PC-9 (cell line): ENCODE measurements at regions not wholly inside any gene's neighbourhood (a gene's known extent, or its start where the extent isn't known, plus 50 kb on each side); places are given as distances from the start of the nearest gene placed in this dataset.

Experiments used
- BruUV-seq: library from RNA; stranded (reverse); fragments of 400-500 nt; replicated peaks from 2 replicates; lab custom pipeline; 2021; lab: Mats Ljungman, UMichigan
- CTCF ChIA-PET: fragments of 300-600 bp; sonication (Branson Sonifier 250); formaldehyde crosslinking; loops from one replicate; lab custom pipeline; 2022; ENCODE audit warnings: antibody characterized with exemption; lab: Charles Lee
- POLR2A ChIA-PET: fragments of 300-600 bp; sonication (Branson Sonifier 250); formaldehyde crosslinking; loops from one replicate; lab custom pipeline; 2022; ENCODE audit warnings: antibody characterized with exemption; ENCODE audit not compliant: unreplicated experiment; lab: Charles Lee
- DNase-seq, 2 experiments: peaks; one replicate each; pipeline versions ENCODE4 v3.0.0 to v3.0.0-alpha.2; 2015 to 2022; ENCODE audit warnings: mixed read lengths in 1 of 2
- H2AFZ ChIP-seq: fragments of 200-600 bp; sonication (generic); 2 replicates; pipeline ENCODE4 v1.8.1; 2017; ENCODE audit warnings: antibody characterized with exemption
- H3F3A ChIP-seq: fragments of 200-600 bp; sonication (generic); 2 replicates; pipeline ENCODE4 v1.8.1; 2017; ENCODE audit warnings: antibody characterized with exemption, mild to moderate bottlenecking, low read depth; ENCODE audit not compliant: insufficient read depth
- H3K27ac ChIP-seq: fragments of 200-600 bp; sonication (generic); 2 replicates; pipeline ENCODE4 v1.6.1; 2016; ENCODE audit warnings: mixed run types
- H3K27me3 ChIP-seq: fragments of 200-600 bp; sonication (generic); 2 replicates; pipeline ENCODE4 v1.6.1; 2016; ENCODE audit warnings: low read depth, mixed run types; ENCODE audit not compliant: insufficient read depth
- H3K36me3 ChIP-seq: fragments of 200-600 bp; sonication (generic); 2 replicates; pipeline ENCODE4 v1.6.1; 2016; ENCODE audit warnings: low read depth, mixed run types
- H3K4me1 ChIP-seq: fragments of 200-600 bp; sonication (generic); replicated peaks from 2 replicates; pipeline ENCODE4 v1.6.1; 2016; ENCODE audit warnings: mixed run types; ENCODE audit not compliant: insufficient read depth
- H3K4me2 ChIP-seq: fragments of 200-600 bp; sonication (generic); 2 replicates; pipeline ENCODE4 v1.6.1; 2017; ENCODE audit warnings: mixed run types
- H3K4me3 ChIP-seq: fragments of 200-600 bp; sonication (generic); 2 replicates; pipeline ENCODE4 v1.6.1; 2016; ENCODE audit warnings: mixed run types
- H3K79me2 ChIP-seq: fragments of 200-600 bp; sonication (generic); 2 replicates; pipeline ENCODE4 v1.6.1; 2017; ENCODE audit warnings: low read depth, mixed run types
- H3K9me2 ChIP-seq: fragments of 200-600 bp; sonication (generic); 2 replicates; pipeline ENCODE4 v1.8.1; 2017; ENCODE audit warnings: mild to moderate bottlenecking; ENCODE audit not compliant: insufficient read depth
- H3K9me3 ChIP-seq: fragments of 200-600 bp; sonication (generic); 2 replicates; pipeline ENCODE4 v1.8.1; 2016; ENCODE audit warnings: low read depth; ENCODE audit not compliant: insufficient read depth
- H4K20me1 ChIP-seq: fragments of 200-600 bp; sonication (generic); 2 replicates; pipeline ENCODE4 v1.8.1; 2017; ENCODE audit not compliant: insufficient read depth
- CTCF ChIP-seq: fragments of 200-600 bp; sonication (generic); conservative IDR thresholded peaks from 2 replicates; pipeline ENCODE4 v1.6.1; 2017; ENCODE audit warnings: mixed run types, antibody characterized with exemption, mild to moderate bottlenecking, moderate library complexity
- EZH2 ChIP-seq: fragments of 200-600 bp; sonication (generic); IDR thresholded peaks from 2 replicates; pipeline ENCODE4 v1.8.0; 2017; ENCODE audit warnings: antibody characterized with exemption, low read depth
- intact Hi-C: fragments of 100-400 bp; cut with micrococcal nuclease; formaldehyde crosslinking; loops from one replicate; pipeline ENCODE4 v1.10.0; 2022; ENCODE audit not compliant: unreplicated experiment

DNA sequence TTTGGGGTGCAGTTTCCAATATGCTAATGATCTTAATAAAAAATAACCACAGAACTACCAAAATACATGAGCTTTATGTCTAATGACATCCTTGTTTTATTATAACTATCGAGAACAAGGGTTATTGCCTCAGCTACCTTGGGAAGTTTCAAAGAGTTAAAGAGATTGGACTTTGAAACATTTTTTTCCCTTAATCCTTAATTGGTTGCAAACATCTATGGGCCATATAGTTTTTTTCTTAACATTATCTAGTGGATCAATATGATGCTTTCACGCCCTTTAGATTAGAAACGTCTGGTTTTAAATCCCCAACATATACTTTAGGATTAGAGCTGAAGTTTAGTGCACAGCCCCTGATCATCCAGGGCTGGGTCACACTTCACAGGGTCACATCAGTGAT is 219.2 kb upstream of the SGO1 start:
- Histone ChIP-seq H3K36me3 (no peaks in the 10 kb centered on the region), H3K79me2 (no peaks in the 10 kb centered on the region), H2AFZ (no peak overlapping the region), H3K27ac (no peak overlapping the region), H3K9me2 (no peaks in the 10 kb centered on the region), H3K4me3 (no peak overlapping the region), H4K20me1 (no peaks in the 10 kb centered on the region), H3K4me2 (no peak overlapping the region), H3F3A (no peaks in the 10 kb centered on the region), H3K4me1 (no peaks in the 10 kb centered on the region), H3K27me3 (no peaks in the 10 kb centered on the region), H3K9me3 (no peaks in the 10 kb centered on the region)
- TF ChIP-seq CTCF, result no peak
- TF ChIP-seq EZH2, result no peak
- DNase-seq, result no peak
- CTCF ChIA-PET, result no interaction called here
- POLR2A ChIA-PET, result no interaction called here
- no TSS peak for BruUV-seq
- intact Hi-C loops, result no loop called here

GRCh38 chr3:20404741-20405100 is 218.7 kb upstream of the SGO1 start:
- Histone ChIP-seq H3K4me3 (no peak overlapping the region), H3K9me2 (no peaks in the 10 kb centered on the region), H3K36me3 (no peaks in the 10 kb centered on the region), H3K79me2 (no peaks in the 10 kb centered on the region), H3K27me3 (no peaks in the 10 kb centered on the region), H2AFZ (no peak overlapping the region), H3K27ac (no peak overlapping the region), H3K9me3 (no peaks in the 10 kb centered on the region), H4K20me1 (no peaks in the 10 kb centered on the region), H3K4me1 (no peaks in the 10 kb centered on the region), H3K4me2 (no peak overlapping the region), H3F3A (no peaks in the 10 kb centered on the region)
- intact Hi-C loops, result no loop called here
- BruUV-seq, result no TSS peak
- POLR2A ChIA-PET, result no interaction called here
- CTCF ChIA-PET, result no interaction called here
- TF ChIP-seq CTCF, result no peak
- TF ChIP-seq EZH2, result no peak
- no peak for DNase-seq

DNA sequence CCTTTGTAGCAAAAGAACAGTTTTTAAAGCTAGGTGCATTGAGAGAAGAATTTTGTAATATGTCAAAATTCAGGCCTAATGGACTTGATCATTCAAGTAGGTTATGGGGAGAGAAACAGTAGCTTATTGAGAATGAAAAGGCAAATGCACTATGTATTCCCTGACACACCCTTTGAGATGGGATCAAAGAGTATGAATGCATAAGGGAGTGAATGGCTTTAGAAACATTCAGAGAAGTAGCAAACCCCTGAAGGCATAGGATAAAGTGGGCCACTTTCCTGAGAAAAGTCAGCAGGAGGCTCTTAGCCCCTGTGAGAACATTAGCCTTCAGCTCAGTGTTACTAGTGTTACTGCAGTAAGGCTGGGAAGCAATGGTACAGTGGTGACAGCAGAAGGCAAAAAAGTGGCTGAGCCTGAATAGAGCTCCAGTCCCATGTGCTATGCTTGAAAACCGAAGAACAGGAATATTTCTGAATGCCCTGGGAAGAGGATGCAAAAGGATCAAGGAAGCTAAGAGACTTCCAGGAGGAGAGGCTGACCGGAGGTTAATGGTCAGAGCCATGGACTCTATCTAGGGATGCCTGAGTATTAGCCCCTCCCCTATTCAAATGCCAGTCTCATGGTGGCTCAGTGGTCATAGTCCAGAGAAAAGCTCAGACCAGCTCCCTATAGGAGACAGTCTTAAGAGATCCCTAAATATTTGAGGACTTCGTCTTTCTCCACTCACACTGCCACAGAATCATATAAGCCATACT is 218.2 kb upstream of the SGO1 start:
- Histone ChIP-seq H3F3A (no peaks in the 10 kb centered on the region), H2AFZ (0 out of 2 replicates have a peak overlapping the region, but pooled peaks have one; percentile 40), H3K79me2 (no peaks in the 10 kb centered on the region), H3K4me1 (no peaks in the 10 kb centered on the region), H3K4me2 (no peak overlapping the region), H3K36me3 (no peaks in the 10 kb centered on the region), H3K27me3 (no peaks in the 10 kb centered on the region), H3K9me3 (no peaks in the 10 kb centered on the region), H3K4me3 (no peak overlapping the region), H4K20me1 (no peaks in the 10 kb centered on the region), H3K9me2 (no peaks in the 10 kb centered on the region), H3K27ac (no peak overlapping the region)
- TF ChIP-seq EZH2 (no peak), CTCF (no peak)
- intact Hi-C loops, result no loop called here
- ChIA-PET POLR2A (no interaction called here), CTCF (no interaction called here)
- no peak for DNase-seq
- no TSS peak for BruUV-seq
